Left kidney (tissue), 1 donor: ENCODE measurements at regions not wholly inside any gene's neighbourhood (a gene's known extent, or its start where the extent isn't known, plus 50 kb on each side); places are given as distances from the start of the nearest gene placed in this dataset.
"Not testable (repeated sequence)": the region's sequence is repeated elsewhere in the genome, so short reads cannot be mapped to it uniquely, and the experiment has no call there.

ENCODE experiments used
- DNase-seq: peaks from one replicate; pipeline ENCODE4 v3.0.0-alpha.2; 2013

- no peak for DNase-seq
Measured at GRCh38 chr2:198913394-198914152, 544.2 kb downstream of the SATB2 start.

DNA sequence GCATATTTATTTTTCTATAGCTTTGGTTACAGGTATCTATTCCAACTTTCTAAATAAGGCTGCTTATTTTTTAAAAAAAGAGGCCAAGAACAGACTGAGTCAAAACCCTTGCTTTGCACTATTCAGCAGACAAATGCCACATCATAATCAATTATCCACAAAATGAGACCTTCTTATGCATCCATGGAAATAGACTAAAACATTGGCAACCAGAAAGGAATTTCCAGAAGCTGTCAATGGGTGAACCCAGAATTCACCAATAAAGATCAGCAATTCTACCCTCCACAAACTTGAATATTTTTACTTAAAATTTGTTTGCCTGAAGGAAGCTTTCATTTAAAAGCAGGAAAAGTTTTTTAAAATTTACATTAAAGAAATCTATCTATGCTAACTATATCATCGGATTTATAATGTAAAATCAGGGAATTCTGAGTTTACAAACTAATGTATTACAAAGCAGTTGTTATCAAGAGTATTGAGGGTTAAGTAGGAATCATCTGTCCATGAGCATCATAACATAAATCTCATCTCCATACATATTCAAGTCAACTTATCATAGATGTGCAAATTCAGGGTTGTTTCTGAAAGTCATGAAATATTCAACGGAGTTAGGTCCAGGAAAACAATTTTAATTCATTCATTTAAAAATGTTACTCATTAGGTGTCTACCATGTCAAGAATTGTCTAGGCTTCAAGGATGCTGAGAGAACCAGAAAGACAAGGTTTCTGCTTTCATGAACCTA, 548.0 kb downstream of the SATB2 start:
- no peak for DNase-seq

GRCh38 chr2:198905881-198906612, 551.7 kb downstream of the SATB2 start:
- no peak for DNase-seq

- DNase-seq: no peak
Measured at GRCh38 chr2:198901894-198902293, 555.8 kb downstream of the SATB2 start.

DNA sequence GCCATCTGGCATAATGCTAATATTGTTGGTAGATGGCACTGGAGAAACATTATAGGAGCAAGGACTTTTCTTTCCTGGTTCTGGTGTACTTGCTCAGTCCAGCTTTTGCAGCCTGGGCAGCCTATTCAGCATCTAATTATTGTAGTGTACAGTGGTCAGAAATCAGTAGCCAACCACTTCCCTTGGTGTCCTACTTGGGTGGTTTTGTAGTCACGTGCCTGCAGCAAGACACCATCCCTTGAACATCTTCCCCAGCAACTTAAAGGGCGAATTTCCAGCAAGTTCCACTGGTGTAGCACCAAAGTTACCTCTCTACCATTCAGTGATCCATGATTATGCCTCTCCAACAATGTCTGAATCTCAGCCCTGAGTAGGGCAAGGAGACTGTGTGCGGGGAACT, 557.6 kb downstream of the SATB2 start:
- DNase-seq: no peak

DNA sequence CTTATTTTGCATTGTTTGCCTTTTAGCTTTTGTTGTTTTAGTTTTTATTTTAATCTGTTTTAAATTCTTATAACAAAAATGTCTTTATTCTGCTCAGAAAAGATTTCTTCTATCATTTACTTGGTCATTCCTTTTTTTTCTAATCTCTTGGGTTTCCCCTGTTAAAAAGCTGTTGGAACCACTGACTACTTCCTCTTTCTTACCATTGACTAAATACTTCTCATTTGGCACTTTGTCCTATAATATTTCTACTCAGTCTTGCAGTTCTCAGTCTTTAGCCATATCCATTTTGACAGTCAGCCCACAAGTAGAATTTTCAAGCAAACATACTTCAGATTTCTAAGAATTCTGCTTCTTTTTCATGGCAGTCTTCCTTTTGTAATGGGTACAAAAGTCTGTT, 567.2 kb downstream of the SATB2 start:
- DNase-seq: no peak

DNA sequence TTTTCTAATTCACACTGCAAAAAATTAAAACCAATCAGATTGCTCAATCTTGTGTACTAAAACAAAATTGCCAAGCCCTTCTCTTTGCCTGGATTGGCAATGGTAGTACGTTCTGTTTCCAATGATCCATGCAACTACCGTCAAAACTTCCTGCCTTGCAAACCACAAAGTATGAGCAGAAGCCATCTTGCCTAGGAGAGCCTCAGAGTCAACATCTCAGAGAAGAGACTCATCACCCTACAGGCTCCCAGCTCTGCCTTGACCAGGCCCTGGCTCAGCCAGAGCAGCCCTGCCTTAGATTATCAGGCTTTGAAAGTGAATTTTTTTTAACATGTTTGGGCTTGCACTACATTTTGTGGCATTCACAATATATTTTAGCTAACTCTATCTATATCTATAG, 574.1 kb downstream of the SATB2 start:
- no peak for DNase-seq

DNA sequence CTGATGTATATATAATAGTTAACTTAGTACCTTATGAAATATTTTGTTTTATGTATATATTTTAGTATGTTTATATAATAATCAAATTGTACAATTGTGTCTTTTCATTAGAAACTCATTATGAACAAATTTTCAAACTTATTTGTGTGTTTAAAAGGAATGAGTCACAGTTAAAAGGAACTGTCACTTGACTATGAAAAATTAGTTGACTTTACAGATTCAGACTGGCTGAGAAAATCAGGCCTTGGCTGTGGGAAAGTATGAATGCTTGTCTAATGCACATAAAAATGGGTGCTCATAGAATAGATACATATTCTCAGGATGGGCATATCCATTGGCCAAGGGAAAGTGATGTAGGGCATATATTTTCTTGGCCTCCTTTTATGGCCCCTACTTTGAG, 576.8 kb downstream of the SATB2 start:
- DNase-seq: no peak

DNA sequence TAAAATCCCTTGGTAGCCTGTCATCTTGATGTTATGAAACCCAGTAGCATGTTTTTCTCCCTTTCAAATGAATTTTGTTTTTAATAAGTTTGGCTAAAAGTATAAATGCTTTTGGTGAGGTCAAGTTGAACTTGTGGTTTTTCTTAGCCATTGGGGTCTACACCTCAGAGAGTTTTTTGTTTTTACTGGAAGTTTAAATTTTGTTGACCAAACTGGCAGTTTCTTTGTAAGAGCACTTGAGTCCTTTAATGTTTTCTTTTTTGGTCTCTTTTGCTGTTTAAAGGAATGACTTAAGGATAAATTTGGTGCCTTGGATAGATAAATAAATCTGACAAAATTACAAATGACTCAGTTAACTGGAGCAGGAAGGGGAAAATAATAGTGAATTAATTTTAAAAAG, 577.3 kb downstream of the SATB2 start:
- no peak for DNase-seq

- DNase-seq: no peak
Measured at GRCh38 chr2:198874472-198874858, 583.3 kb downstream of the SATB2 start.

DNA sequence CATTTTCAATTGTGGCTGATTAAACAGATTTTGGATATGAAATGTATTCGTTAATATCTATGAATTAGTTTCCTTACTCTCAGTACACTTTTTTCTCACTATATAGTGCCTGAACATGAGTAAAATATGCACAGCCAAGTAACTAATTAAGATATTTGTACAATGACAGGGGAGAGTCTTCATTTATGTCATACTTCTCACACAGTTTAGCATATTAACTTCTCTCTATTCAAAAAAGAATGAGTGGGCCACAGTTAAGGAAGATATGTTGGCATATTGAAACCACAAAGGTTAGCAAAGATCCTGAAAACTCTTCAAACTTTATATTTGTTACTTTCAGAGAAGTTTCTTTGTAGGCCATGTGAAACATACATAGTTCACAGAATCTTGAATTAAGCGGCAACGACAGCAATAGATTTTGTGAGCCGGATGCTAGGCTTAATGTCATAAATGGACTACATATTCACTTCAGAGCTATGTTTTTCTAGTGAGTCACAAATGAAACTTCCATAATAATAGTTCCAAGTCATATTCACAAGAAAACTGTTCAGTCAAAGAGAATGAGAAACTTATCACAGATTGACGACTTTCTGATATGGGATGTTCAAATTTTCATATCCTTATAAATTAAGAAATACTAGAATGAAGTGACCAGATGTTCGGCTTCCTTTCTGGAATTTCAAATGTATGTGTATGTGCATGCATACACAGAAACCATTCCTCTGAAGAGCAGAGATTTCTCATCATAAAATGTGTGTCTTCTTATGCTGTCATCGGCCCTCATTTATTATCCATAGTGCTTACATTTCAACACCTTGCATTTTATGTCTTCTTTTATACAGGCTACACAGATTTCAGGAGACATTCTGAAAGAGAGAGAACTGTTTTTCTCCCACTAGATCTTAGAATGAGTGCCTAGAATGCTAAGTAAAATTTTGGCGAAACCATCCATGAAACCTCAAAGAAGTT, 584.0 kb downstream of the SATB2 start:
- no peak for DNase-seq

GRCh38 chr2:198863655-198864054, 594.1 kb downstream of the SATB2 start:
- no peak for DNase-seq

GRCh38 chr2:198861080-198861479, 596.7 kb downstream of the SATB2 start:
- DNase-seq: no peak

DNA sequence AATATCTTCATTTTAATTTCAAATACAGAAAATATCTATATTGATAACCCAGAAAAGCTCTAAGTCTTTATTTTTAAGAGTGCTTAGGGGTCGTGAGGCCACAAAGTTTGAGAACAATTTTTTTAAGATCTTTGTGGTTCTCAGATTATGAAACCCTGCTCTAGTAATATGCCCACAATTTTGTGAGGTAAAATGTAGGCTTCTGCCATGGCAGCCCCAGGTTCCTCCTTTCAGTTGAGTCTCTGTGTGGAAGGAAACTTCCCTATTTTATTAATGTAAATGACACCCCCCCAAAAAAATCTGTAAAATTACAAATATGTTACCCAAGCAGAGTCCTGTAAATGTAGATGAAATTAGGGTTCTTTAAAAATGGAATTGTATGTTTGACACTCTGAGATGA, 600.5 kb downstream of the SATB2 start:
- no peak for DNase-seq

DNA sequence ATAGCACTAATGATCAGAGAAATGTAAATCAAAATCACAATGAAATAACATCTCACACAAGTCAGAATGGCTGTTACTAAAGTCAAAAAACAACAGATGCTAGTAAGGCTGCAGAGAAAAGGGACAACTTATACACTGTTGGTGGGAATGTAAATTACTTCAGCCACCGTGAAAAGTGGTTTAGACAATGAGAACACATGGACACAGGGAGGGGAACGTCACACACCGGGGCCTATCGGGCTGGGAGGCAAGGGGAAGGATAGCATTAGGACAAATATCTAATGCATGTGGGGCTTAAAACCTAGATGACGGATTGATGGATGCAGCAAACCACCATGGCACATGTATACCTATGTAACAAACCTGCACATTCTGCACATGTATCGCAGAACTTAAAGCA, 602.0 kb downstream of the SATB2 start:
- DNase-seq: not testable (repeated sequence)

DNA sequence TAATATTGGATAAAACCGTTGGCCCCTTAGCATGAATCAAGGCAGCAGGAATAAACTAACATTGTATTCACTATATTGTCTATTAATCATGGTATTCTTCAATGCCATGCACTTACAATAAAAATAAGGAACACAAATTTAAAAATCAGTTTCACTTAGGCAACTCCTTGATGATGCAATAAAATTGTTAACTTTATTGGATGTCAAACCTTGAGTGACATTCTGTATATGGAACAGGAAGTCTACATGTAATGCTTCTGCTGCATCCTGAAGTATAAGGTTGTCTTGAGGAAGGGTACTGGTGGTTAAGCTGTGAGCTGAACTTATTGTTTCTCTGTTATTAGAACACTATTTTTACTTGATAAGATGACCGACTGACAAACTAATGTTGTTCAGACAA, 605.5 kb downstream of the SATB2 start:
- no peak for DNase-seq

DNA sequence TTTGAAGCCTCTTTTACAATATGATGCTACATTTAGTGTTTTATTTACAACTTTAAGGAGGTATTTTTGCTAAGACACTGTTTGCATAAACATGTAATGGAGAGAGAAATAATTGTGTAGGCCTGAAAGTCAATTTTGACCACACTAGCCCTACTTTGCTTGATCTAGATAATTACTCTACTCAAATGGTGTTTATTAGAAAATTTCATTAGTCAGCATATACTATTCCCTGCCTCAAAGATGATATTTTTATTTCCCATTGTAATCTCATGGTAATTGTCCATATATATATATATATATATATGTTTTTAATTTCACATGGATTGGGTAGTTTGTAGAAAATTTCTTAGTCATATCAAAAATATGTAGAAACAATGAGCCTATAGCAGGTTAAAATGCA, 632.2 kb downstream of the SATB2 start:
- no peak for DNase-seq

DNA sequence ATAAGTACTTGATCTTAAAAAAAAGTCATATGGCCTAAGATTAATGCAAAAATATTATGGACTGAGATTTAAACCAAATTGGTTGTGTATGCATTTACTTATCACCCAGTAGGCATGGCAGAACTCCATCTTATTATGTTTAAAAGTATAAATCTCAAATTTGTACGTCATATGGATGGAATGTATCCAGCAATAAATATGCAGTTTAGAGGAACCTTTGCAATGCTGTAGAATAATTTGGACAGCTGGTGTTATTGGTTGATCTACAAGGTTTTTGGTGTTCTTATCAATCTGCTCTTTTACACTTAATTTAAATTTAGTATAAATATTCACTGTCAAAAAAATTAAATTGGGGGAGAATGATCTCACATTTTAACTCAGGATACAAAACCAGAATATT, 640.2 kb downstream of the SATB2 start:
- DNase-seq: no peak

DNA sequence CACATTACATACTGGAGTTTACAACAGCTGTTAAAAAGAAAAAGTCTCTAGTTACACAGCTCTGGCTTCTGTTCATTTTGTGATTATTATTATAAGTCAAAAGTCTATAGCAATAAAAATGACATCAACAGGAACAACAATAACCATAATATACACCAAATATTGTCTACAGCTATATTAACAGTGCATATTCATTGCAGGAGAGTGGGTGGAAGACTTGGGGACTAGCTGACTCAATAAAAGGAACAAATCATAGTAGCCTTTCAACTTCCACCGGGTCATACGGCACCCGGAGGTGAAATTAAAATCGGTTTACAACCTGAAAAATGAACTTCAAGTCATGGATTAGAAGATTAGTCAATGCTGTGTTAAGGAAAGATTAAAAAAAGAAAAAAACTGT, 642.1 kb downstream of the SATB2 start:
- no peak for DNase-seq

- no peak for DNase-seq
Measured at GRCh38 chr2:198811198-198811597, 646.5 kb downstream of the SATB2 start.

- no peak for DNase-seq
Measured at GRCh38 chr2:198809976-198810375, 647.8 kb downstream of the SATB2 start.

DNA sequence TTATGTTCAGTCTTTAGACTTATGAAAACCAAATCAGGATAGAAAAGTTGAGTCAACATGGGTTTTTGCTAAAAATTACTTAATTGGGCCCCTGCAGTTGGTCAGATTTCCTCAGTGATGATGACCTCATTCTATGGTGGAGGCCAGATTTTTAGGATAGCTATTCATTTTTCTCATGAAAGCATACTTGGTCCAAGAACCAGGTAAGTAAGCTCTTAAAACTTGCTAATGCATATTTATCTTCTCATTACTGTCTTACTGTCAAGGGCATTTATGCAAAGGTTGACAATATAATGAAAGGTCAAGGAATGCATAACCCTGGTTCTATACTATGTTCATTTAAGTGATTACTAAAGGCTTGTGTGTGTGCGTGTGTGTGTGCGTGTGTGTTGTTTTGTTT, 650.6 kb downstream of the SATB2 start:
- no peak for DNase-seq
